Esophagus muscularis mucosa (tissue), 4 donors: ENCODE measurements at regions not wholly inside any gene's neighbourhood (a gene's known extent, or its start where the extent isn't known, plus 50 kb on each side); places are given as distances from the start of the nearest gene placed in this dataset.

Source experiments
- CTCF ChIP-seq, 3 experiments: fragments of 200-600 bp in 2 of 3; fragments of 450-650 bp in 1 of 3; sonication (generic) in 2 of 3; IDR thresholded peaks; one replicate each; pipeline ENCODE4 v1.5.1; 2017 to 2019; ENCODE audit warnings: antibody characterized with exemption in 3 of 3, mild to moderate bottlenecking in 2 of 3, moderate library complexity in 1 of 3
- EP300 ChIP-seq: sonication (generic); formaldehyde crosslinking; IDR thresholded peaks from one replicate; pipeline ENCODE4 v1.6.1; 2017; ENCODE audit warnings: antibody characterized with exemption
- POLR2A ChIP-seq: fragments of 450-650 bp; IDR thresholded peaks from one replicate; pipeline ENCODE4 v1.6.1; 2017; ENCODE audit warnings: antibody characterized with exemption, moderate library complexity, mild to moderate bottlenecking, low read depth

- TF ChIP-seq CTCF (IDR thresholded peaks at IDR 0.05) (no peak), POLR2A (no peak), EP300 (no peak)
These were observed 737.6 kb downstream of the SLC4A3 start for GRCh38 chr2:220365023-220365422.
